ENCODE measurements at regions not wholly inside any gene's neighbourhood (a gene's known extent, or its start where the extent isn't known, plus 50 kb on each side); places are given as distances from the start of the nearest gene placed in this dataset.

- peaks cover 15% of the 10 kb centered on the region for H3K27me3 Mint-ChIP-seq (ENCODE audit: low read depth, unreplicated experiment)
Measured at GRCh38 chr2:60628026-60628425, 74.6 kb upstream of the BCL11A start.

GRCh38 chr2:60628615-60629304 is 75.3 kb upstream of the BCL11A start:
- peaks cover 12% of the 10 kb centered on the region for H3K27me3 Mint-ChIP-seq (ENCODE audit: low read depth, unreplicated experiment)
- no peak for TF ChIP-seq EZH2 (IDR thresholded peaks at IDR 0.05; ENCODE audit: insufficient read depth, low read length)
- no peak for TF ChIP-seq CTCF (IDR thresholded peaks at IDR 0.05; ENCODE audit: insufficient read depth, low read depth, low read length)
- no peak overlapping the region for H3K27ac Mint-ChIP-seq (ENCODE audit: unreplicated experiment)

More at GRCh38 chr2:60628026-60628425, 74.6 kb upstream of the BCL11A start:
- no peaks in the 10 kb centered on the region for H3K4me1 Mint-ChIP-seq (ENCODE audit: low read depth, unreplicated experiment)
- no peaks in the 10 kb centered on the region for H3K79me2 ChIP-seq (ENCODE audit: insufficient read depth, low read length)
- H3K27ac ChIP-seq (ENCODE audit: low read depth, low read length), result no peak overlapping the region
- no peaks in the 10 kb centered on the region for H3K4me1 ChIP-seq (ENCODE audit: insufficient read depth, low read length)
- no peak overlapping the region for H2AFZ ChIP-seq (ENCODE audit: low read depth, low read length)
- peaks cover 3% of the 10 kb centered on the region for H3K9me3 Mint-ChIP-seq (ENCODE audit: unreplicated experiment)
- TF ChIP-seq CTCF (IDR thresholded peaks at IDR 0.05; ENCODE audit: insufficient read depth, low read depth, low read length) (no peak), EZH2 (IDR thresholded peaks at IDR 0.05; ENCODE audit: insufficient read depth, low read length) (no peak)
- no peak overlapping the region for H3K4me2 ChIP-seq (ENCODE audit: low read length)
- FAIRE-seq (no peak), DNase-seq (ENCODE audit: low read depth) (no peak)
- H3K9me3 ChIP-seq (ENCODE audit: insufficient read depth, low read depth, low read length), result no peaks in the 10 kb centered on the region
- H3K36me3 Mint-ChIP-seq (ENCODE audit: low read depth, unreplicated experiment), result no peaks in the 10 kb centered on the region
- no peak overlapping the region for H3K4me3 ChIP-seq (ENCODE audit: insufficient read depth, low read depth, low read length)
- no peaks in the 10 kb centered on the region for H3K27me3 ChIP-seq (ENCODE audit: insufficient read depth, low read length)
- no peaks in the 10 kb centered on the region for H3K36me3 ChIP-seq (ENCODE audit: insufficient read depth, low read length)
- H3K9ac ChIP-seq (ENCODE audit: low read length), result no peak overlapping the region
- no peak overlapping the region for H3K4me3 Mint-ChIP-seq (ENCODE audit: unreplicated experiment)
- H4K20me1 ChIP-seq (ENCODE audit: insufficient read depth, low read length), result no peaks in the 10 kb centered on the region
- no peak overlapping the region for H3K27ac Mint-ChIP-seq (ENCODE audit: unreplicated experiment)

GRCh38 chr2:60629305-60629662 is 75.8 kb upstream of the BCL11A start:
- no peak overlapping the region for H3K27ac Mint-ChIP-seq (ENCODE audit: unreplicated experiment)
- DNase-seq (ENCODE audit: low read depth) (no peak), FAIRE-seq (no peak)
- H3K4me3 Mint-ChIP-seq (ENCODE audit: unreplicated experiment), result no peak overlapping the region
- Histone ChIP-seq H3K27ac (ENCODE audit: low read depth, low read length) (no peak overlapping the region), H3K9ac (ENCODE audit: low read length) (no peak overlapping the region), H3K9me3 (ENCODE audit: insufficient read depth, low read depth, low read length) (no peaks in the 10 kb centered on the region), H3K27me3 (ENCODE audit: insufficient read depth, low read length) (no peaks in the 10 kb centered on the region), H2AFZ (ENCODE audit: low read depth, low read length) (no peak overlapping the region), H4K20me1 (ENCODE audit: insufficient read depth, low read length) (no peaks in the 10 kb centered on the region), H3K79me2 (ENCODE audit: insufficient read depth, low read length) (no peaks in the 10 kb centered on the region), H3K36me3 (ENCODE audit: insufficient read depth, low read length) (no peaks in the 10 kb centered on the region), H3K4me3 (ENCODE audit: insufficient read depth, low read depth, low read length) (no peak overlapping the region), H3K4me1 (ENCODE audit: insufficient read depth, low read length) (no peaks in the 10 kb centered on the region), H3K4me2 (ENCODE audit: low read length) (no peak overlapping the region)
- H3K27me3 Mint-ChIP-seq (ENCODE audit: low read depth, unreplicated experiment), result peaks cover 12% of the 10 kb centered on the region
- no peaks in the 10 kb centered on the region for H3K4me1 Mint-ChIP-seq (ENCODE audit: low read depth, unreplicated experiment)
- TF ChIP-seq EZH2 (IDR thresholded peaks at IDR 0.05; ENCODE audit: insufficient read depth, low read length) (no peak), CTCF (IDR thresholded peaks at IDR 0.05; ENCODE audit: insufficient read depth, low read depth, low read length) (no peak)
- no peaks in the 10 kb centered on the region for H3K36me3 Mint-ChIP-seq (ENCODE audit: low read depth, unreplicated experiment)
- peaks cover 3% of the 10 kb centered on the region for H3K9me3 Mint-ChIP-seq (ENCODE audit: unreplicated experiment)

More at GRCh38 chr2:60628615-60629304, 75.3 kb upstream of the BCL11A start:
- H3K4me3 Mint-ChIP-seq (ENCODE audit: unreplicated experiment), result no peak overlapping the region
- no peak overlapping the region for H3K9ac ChIP-seq (ENCODE audit: low read length)
- H3K9me3 Mint-ChIP-seq (ENCODE audit: unreplicated experiment), result peaks cover 3% of the 10 kb centered on the region
- H3K79me2 ChIP-seq (ENCODE audit: insufficient read depth, low read length), result no peaks in the 10 kb centered on the region
- no peaks in the 10 kb centered on the region for H3K4me1 ChIP-seq (ENCODE audit: insufficient read depth, low read length)
- no peak for DNase-seq (ENCODE audit: low read depth)
- no peaks in the 10 kb centered on the region for H3K9me3 ChIP-seq (ENCODE audit: insufficient read depth, low read depth, low read length)
- H3K36me3 Mint-ChIP-seq (ENCODE audit: low read depth, unreplicated experiment), result no peaks in the 10 kb centered on the region
- no peak for FAIRE-seq
- H3K4me1 Mint-ChIP-seq (ENCODE audit: low read depth, unreplicated experiment), result no peaks in the 10 kb centered on the region
- H3K27me3 ChIP-seq (ENCODE audit: insufficient read depth, low read length), result no peaks in the 10 kb centered on the region
- no peak overlapping the region for H2AFZ ChIP-seq (ENCODE audit: low read depth, low read length)
- no peak overlapping the region for H3K4me2 ChIP-seq (ENCODE audit: low read length)
- no peak overlapping the region for H3K27ac ChIP-seq (ENCODE audit: low read depth, low read length)
- H4K20me1 ChIP-seq (ENCODE audit: insufficient read depth, low read length), result no peaks in the 10 kb centered on the region
- H3K4me3 ChIP-seq (ENCODE audit: insufficient read depth, low read depth, low read length), result no peak overlapping the region
- no peaks in the 10 kb centered on the region for H3K36me3 ChIP-seq (ENCODE audit: insufficient read depth, low read length)

Data from astrocyte (in vitro differentiated cells and primary cell).